ENCODE measurements at regions not wholly inside any gene's neighbourhood (a gene's known extent, or its start where the extent isn't known, plus 50 kb on each side); places are given as distances from the start of the nearest gene placed in this dataset.

DNA sequence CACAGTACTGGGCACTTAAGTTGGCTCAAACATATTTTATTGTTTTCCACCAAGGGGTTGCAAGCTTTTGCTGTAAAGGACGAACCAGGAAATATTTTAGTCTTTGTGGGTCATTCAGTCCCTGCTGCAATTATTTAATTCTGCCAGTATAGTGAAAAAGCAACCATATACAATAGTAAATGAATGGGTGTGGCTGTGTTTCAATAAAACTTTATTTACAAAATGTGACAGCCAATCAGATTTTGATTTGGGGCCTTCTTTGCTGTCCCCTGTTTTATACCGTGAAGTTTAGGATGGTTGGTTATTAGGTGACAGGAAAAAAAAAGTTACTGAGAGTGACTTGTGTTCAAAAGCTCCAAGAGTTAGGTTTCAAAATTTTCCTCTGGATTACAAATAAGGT is 956.4 kb downstream of the AACS start:
- TF ChIP-seq, protein P1, sequence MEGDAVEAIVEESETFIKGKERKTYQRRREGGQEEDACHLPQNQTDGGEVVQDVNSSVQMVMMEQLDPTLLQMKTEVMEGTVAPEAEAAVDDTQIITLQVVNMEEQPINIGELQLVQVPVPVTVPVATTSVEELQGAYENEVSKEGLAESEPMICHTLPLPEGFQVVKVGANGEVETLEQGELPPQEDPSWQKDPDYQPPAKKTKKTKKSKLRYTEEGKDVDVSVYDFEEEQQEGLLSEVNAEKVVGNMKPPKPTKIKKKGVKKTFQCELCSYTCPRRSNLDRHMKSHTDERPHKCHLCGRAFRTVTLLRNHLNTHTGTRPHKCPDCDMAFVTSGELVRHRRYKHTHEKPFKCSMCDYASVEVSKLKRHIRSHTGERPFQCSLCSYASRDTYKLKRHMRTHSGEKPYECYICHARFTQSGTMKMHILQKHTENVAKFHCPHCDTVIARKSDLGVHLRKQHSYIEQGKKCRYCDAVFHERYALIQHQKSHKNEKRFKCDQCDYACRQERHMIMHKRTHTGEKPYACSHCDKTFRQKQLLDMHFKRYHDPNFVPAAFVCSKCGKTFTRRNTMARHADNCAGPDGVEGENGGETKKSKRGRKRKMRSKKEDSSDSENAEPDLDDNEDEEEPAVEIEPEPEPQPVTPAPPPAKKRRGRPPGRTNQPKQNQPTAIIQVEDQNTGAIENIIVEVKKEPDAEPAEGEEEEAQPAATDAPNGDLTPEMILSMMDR (conservative IDR thresholded peaks at IDR 0.05; ENCODE audit: low read depth, low read length) = no peak
- TF ChIP-seq EZH2 (IDR thresholded peaks at IDR 0.05; ENCODE audit: low read length, unreplicated experiment) = no peak
- TF ChIP-seq EZH2phosphoT487 (IDR thresholded peaks at IDR 0.05; ENCODE audit: borderline replicate concordance, low read length) = no peak

All from PC-3 (cell line).